GM18907 (cell line): ENCODE measurements at regions not wholly inside any gene's neighbourhood (a gene's known extent, or its start where the extent isn't known, plus 50 kb on each side); places are given as distances from the start of the nearest gene placed in this dataset.

Experiments
- ATAC-seq: cut with Tn5 transposase; IDR thresholded peaks from one replicate; pipeline ENCODE4 v1.9.1; 2021; ENCODE audit warnings: mild to moderate bottlenecking, moderate library complexity; ENCODE audit not compliant: unreplicated experiment

- ATAC-seq, result no peak
Measured at GRCh38 chr4:67052814-67053675, 492.3 kb downstream of the CENPC start.

DNA sequence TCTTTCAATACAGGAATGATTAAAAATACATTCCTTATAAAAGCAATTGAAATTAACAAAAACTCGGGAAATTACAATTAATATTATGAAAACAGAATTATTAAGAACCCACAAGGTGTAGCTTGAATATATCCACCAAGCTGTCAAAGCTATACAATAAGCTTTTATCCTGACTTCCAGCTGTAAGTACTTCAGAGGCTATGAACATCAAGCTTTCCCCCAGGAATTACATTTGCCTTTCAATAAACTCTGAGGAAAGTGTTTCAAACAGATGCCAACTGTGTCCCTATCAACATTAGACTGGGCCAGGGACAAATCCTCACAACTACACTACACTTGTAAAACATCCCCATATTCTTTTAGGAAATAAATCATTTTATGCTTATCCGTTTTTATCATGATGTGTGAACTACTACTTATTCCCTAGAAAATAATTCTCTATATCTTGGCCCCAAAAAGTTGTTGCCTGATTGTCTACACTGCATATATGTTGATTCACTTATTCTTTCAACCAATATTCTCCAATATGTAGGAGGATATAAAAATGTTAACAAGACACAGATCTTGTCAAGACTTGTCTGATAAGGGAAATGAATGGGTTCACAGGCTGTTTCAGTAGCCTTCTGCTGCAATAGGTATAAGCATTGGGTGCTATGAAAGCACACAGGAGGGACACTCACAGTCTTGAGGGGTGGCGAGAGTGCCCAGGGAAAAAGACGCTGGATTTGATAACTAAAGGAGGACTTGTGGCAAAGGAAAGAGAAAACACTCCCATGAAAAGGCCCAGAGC is 494.1 kb downstream of the CENPC start:
- no peak for ATAC-seq

- no peak for ATAC-seq
Measured at GRCh38 chr4:67049446-67049845, 495.9 kb downstream of the CENPC start.

DNA sequence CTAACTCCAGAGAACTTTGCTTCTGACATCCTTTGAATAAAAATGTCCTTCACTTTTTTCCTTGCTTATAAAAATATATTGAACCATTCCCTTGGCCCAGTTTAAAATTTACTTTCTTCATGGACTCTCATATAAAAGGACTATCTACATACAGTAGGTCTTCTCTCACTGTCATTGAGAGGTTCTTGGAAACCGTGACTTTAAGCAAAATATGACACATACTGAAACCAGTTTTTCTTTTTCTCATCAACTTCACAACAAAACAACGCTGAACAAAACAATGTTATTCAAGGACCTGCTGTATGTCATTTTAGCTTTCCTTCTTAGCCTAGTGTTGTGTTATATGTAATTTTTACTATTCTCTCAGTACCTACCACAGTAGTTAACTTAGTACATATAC is 496.8 kb downstream of the CENPC start:
- no peak for ATAC-seq

GRCh38 chr4:67040315-67040714 is 505.0 kb downstream of the CENPC start:
- no peak for ATAC-seq

DNA sequence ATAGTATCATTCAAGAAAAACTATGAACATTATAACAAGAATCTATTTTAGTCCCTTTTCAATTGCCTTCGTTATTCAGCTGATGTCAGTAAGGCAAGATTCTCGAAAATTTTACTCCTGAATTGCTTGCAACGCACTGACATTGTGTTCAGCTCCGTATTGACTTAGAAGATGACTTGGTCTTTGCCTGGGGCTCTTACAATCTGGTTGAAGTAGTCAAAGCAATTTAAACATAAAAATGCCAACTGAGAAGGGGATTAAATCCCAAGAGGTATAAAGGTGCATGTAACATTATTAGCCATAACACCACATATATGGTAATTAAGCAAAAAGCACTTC is 507.1 kb downstream of the CENPC start:
- ATAC-seq, result no peak

GRCh38 chr4:67037504-67038227 is 507.6 kb downstream of the CENPC start:
- ATAC-seq, result no peak

DNA sequence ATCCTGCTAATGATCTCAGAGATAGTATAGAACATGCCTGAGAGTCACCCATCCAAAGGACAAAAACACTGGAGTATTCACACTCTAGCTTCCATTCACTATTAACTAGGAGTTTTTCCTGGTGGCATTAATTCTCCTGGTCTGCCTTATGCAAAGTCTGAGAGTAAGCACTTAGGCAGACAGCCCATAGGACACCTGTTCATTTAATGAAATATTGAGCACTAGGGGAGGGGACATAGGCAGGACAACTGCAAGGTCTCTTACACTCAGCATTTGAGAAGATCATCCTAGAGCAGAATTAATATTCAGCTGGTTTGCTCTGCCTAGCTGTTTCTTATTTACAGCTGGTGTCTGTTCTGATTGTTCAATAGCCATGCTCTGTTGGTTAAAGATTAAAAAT is 508.5 kb downstream of the CENPC start:
- no peak for ATAC-seq

DNA sequence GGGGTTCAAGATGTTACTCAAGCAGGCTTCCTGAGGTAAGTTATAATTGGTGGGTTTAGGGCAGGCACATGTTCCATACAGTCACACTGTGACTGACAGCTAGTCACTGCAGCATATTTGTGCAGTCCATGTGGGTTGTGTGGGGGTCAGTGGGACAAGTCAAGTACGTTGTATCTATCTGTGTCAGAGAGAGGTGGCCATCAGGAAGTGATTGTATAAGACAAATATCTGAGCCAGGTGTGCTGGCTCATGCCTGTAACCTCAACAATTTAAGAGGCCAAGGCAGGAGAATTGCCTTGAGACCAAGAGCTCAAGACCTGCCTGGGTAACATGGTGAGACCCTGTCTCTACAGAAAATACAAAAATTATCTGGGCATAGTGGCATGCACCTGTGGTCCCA is 509.3 kb downstream of the CENPC start:
- no peak for ATAC-seq

GRCh38 chr4:67035501-67035900 is 509.8 kb downstream of the CENPC start:
- ATAC-seq, result no peak

GRCh38 chr4:67030636-67031035 is 514.7 kb downstream of the CENPC start:
- ATAC-seq, result no peak

- ATAC-seq, result no peak
Measured at GRCh38 chr4:67020438-67020797, 524.9 kb downstream of the CENPC start.

DNA sequence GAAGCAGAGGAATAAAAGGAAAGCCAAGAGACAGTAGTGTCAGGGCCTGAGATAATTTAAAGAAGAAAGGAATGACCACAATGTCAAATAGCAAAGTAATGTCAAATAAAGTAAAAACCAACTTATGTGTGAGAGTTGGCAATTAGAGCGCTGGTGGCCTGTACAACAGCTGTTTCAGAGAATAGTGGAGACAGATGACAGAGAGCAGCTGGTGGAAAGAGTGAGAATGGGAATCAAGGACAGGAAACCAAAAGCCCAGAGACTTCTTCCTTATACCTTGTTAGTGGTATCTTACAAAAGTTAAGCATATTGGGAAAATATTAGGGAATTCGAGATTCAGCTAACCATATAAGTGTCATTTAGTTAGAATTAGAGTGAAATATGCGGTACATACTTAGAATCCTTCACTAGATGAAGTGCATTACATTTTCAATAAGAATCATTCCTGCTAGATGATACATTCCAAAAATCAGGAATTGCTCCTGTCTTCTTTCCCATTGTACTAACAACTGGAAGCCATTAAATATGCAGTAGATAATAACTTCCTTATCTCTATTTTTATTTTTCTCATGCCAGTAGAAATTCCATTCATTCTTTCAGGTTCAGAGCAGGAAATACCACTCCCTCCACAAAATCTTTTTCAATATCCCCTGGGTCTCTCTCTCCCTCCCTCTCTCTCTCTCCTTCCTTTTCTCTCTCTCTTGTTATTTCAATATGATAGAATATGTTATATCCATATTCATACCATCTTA is 525.4 kb downstream of the CENPC start:
- ATAC-seq, result no peak

GRCh38 chr4:67014592-67014991 is 530.7 kb downstream of the CENPC start:
- ATAC-seq, result no peak

DNA sequence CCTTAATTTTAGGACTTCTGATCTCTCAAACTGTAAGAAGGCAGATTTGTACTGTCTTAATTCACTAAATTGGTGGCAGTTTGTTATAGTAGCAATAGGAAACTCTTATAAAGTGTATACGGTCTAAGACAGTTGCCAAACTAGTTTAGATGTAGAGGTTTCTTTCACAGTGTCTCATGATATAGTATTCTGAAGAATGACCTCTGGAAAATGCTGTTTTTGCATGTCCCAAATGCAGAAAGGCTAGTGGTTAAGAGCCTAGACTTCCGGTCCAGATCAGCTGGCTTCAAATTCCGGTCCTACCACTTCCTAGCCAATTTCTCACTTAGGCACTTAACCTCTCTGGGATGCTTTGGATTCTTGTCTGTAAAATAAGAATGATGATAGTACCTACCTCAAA is 538.5 kb downstream of the CENPC start:
- no peak for ATAC-seq

- no peak for ATAC-seq
Measured at GRCh38 chr4:66991521-66991920, 553.8 kb downstream of the CENPC start.

DNA sequence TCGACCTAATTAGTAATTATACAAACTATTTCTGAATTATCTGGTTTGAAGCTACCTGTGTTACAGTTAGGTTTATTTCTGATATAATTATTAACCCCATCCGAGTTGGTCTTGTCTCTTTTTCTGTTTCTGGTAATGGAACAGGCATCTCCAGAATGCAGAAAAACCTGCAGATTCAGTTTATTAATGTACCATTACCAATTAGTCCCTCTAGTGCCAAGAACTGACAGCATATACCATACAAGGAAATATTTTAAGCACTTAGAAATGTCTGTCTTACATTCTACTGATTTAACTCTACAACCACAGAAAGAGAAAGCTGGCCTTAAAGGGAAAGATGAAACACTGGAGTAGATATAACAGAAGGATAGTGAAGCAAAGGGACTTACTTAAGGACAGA is 570.6 kb downstream of the CENPC start:
- no peak for ATAC-seq

GRCh38 chr4:66972087-66972486 is 573.2 kb downstream of the CENPC start:
- ATAC-seq, result no peak

GRCh38 chr4:66964467-66964866 is 580.8 kb downstream of the CENPC start:
- ATAC-seq, result no peak

DNA sequence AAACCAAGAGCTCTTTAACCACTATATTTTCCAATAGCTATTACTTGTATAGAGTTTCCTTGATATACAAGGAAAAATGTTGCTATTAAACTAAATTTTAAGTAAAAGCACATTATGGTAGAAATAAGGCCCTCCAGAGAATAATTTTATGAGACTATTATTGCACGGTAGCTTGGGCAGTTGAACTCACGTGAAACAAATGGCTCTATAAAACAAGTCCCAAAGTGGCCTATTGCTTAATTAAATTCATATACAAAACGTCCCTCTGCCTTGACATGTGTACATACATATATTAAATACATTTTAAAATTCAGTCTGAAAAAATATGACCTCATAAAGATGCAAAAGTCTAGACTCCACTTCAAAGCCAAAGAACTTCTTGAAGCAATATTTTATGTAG is 582.2 kb downstream of the CENPC start:
- no peak for ATAC-seq

GRCh38 chr4:66959207-66959606 is 586.1 kb downstream of the CENPC start:
- no peak for ATAC-seq
